HG03571 (cell line): ENCODE measurements at regions not wholly inside any gene's neighbourhood (a gene's known extent, or its start where the extent isn't known, plus 50 kb on each side); places are given as distances from the start of the nearest gene placed in this dataset.

ENCODE experiments used
- ATAC-seq: cut with Tn5 transposase; IDR thresholded peaks from one replicate; pipeline ENCODE4 v1.9.1; 2021; ENCODE audit not compliant: unreplicated experiment

DNA sequence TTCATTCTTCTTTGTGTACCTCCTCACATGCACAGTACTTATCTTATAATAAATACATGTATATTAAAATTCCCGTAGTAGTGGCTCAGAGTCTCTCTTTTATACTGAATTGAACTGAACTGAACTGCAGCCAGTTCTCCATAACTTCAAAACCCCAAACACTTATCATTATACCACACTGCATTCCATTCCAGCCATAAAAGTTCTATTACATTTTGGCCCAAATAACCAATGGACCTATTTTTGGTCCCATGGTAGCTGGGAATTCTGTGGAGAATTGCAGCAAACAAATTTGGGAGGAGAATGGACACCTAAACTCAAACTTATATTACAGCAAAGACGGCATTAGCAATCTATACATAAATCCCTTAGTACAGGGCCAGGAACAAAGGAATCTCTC is 86.6 kb upstream of the C1orf87 start:
- no peak for ATAC-seq

DNA sequence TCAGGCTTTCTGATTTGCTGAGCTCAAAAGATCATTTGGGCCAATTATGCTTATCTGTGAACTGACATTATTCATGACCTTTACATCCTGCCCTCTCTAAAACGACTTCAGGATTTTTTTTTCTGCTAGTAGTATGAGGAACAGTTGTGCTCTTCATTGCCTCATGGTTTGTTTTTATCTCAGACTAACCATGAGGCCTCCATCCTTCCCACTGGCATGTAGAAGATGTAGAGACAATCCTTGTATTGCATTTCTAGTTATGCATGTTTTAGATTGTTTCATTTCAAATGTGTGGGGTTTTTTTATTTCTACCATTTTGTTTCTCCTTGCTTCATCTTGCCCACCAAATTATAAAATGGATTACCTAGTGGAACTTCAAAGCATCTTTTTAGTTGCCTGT is 82.8 kb upstream of the C1orf87 start:
- no peak for ATAC-seq

DNA sequence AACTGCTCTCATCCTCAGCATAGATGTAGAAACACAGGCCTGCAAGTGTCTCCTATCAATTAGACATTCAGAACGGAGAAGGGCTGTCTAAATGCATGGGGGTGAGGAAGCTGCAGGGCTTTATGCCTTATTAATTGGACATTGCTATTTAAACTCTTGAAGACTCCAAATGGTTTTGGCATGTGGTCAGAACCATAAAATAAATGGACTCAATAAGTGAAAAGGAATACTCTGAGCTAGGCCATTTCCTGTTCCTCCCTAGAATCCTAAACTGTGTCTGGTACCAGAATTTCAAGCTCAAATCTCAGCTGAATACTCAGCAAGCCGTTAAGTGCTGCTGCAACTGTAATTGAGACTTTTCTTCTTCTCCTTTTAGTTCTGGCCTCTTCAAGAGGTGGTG is 80.4 kb upstream of the C1orf87 start:
- ATAC-seq = no peak

DNA sequence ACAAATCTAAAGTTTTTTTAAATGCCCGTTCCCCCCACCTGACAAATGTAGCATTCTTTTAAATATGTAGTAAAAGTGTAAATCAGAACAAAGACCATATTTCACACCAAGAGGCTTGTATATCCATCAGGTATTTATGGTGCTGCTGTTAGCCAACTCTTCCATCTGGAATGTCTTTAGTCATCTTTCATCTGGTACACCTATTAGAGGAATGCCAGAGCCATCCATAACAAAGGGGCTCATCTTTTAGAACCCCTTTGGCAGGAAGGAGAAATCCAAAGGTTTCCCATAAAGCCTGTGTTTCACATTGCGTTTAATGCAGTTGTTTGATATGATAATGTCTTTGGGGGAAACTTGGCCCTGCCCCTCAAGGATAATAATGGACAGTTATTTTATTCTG is 79.3 kb upstream of the C1orf87 start:
- no peak for ATAC-seq

DNA sequence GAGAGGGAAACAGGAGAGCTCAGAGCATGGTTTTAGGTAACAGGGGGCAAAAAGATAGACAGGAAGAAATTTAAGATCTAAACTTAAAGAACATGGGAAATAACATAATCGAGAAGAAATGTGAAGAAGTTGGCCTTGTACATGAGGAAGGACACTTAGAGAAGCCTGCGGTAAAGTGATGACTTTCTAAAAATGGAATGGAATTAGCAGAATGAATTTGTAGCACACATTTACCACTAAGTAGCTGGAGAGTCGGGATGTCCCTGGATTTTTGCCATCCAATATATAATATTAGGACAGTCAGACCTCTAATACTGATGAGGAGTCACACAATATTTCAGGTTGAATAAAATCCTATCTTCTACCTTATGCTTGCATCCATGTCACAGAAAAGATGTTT is 77.7 kb upstream of the C1orf87 start:
- no peak for ATAC-seq

- ATAC-seq = no peak
Observed at GRCh38 chr1:60149251-60149650, 75.7 kb upstream of the C1orf87 start.

- ATAC-seq = no peak
Observed at GRCh38 chr1:60146884-60147283, 73.3 kb upstream of the C1orf87 start.

GRCh38 chr1:60145771-60146170 is 72.2 kb upstream of the C1orf87 start:
- ATAC-seq = no peak

DNA sequence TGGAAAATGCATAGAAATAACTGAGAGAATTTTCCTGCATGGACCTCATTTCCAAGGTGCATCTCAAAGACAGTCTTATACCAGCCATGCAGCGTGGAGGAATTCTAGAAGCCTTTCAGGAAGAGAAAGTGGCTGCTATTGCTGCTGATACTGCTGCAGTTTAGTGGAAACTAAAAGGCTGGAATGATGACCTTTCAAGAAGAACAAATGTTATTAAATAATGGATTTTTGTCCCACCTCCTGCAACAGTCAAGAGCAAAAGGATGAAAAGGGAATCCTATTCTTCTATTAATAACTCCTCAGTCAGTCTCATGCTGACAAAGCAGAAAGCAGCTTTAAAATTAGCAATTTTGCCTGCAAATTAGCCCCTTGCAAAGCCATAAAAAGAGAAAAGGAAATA is 68.2 kb upstream of the C1orf87 start:
- no peak for ATAC-seq

GRCh38 chr1:60141276-60141675 is 67.7 kb upstream of the C1orf87 start:
- ATAC-seq = no peak

DNA sequence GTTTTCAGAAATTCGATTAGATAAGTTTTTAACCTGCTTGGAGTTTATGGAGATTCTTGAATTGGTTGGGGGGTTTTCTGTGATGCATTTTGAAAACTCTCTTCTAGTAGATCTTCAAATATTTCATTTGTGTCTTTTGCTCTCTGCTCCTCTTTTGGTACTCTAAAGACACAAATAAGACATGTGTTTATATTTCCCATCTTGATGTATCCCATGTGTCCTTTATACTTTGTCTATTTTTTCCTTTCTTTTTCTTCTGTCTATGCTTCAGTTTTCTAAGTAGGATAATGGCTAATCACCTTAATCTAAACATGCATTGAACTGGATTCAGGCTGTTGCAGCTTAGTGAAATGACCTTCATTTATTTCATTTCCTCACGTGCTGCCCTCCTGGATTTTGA is 63.8 kb upstream of the C1orf87 start:
- no peak for ATAC-seq

DNA sequence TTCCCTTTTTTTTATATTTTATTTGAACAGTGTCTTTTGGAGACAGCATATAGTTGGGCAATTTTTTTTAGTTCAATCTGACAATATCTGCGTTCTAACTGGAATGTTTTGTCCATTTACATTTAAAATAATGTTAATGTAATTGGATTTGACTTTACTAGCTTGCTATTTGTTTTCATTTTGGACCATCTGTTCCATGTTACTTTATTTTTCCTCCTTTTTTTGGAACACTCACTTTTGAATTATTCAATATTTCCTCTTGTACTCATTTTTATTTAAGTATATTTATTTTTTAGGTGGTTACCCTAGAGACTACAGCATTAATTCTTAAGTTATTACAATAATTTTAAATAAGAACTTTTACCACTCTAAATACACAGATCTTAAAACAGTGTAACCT is 62.8 kb upstream of the C1orf87 start:
- ATAC-seq = no peak

DNA sequence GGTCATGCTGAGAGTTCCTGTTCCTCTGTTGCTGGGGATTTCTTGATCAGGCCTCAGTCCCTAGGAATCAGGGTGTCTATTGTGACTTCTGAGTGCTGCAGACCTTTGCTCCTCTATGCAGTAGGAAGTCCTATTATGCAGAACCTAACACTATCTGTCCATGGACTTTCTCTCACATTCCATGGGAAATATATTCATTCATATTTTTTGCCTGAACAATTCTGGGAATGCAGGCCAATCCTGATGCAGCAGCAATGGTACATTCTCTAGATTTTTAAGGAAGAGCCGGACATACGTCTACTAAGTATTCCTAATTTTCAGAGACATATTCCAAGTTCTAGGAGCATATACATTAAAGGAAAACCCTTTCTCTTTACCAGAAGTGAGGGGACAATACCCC is 61.1 kb upstream of the C1orf87 start:
- ATAC-seq = no peak

DNA sequence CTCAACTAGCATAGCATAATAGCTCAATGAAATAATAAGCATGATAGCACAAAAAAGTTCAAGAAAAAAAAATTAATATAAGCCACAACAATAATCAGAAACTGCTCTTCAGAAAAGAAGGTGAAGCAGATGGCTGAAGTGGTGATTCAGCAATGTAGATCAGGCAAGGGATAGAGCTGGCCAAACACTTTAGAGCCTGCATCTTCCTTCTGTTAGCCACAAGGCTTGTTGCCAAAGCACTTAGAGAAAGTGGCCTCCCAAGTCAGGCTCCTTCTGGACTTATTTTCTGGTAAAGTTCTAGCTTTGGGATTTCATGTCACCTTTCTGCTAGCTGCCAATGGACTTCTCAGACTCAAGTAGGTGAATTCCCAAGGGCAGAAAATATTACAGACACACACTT is 60.3 kb upstream of the C1orf87 start:
- ATAC-seq = no peak

- no peak for ATAC-seq
Observed at GRCh38 chr1:60133000-60133673, 59.6 kb upstream of the C1orf87 start.

- no peak for ATAC-seq
Observed at GRCh38 chr1:60132108-60132507, 58.5 kb upstream of the C1orf87 start.

DNA sequence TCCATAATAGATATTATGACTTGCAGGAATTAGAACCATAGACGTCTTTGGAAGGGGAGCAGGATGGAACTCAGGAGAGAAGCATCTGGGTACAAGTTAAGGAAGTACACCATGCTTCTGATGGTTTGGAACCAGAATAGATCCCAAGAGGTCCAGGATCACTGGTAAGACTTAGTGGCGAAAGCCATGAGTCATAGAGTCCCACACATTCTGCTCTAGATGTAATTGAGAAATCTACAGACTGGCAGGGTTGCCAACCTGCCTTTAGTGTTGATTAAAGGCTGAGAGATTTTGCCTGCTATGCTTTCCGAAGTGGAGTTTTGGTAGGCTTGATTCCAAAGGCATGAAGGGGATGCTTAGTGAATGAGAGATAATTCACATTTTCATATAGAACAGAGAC is 57.1 kb upstream of the C1orf87 start:
- ATAC-seq = no peak

DNA sequence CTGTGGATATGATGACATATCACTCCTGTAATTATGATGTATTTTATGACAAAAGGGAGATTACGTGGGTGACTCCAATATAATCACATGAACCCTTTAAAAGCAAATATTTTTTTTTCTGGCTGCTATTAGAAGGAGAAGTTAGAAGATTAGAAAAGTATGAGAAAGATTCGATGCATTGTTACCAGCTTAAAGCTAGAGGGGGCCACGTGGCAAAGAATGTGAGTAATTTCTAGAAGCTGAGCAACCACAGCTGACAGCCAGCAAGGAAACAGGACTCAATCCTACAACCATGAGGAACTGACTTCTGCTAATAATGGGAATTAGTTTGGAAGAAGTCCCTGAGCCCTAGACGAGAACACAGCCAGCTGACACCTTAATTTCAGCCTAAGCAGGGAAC is 56.3 kb upstream of the C1orf87 start:
- ATAC-seq = no peak

DNA sequence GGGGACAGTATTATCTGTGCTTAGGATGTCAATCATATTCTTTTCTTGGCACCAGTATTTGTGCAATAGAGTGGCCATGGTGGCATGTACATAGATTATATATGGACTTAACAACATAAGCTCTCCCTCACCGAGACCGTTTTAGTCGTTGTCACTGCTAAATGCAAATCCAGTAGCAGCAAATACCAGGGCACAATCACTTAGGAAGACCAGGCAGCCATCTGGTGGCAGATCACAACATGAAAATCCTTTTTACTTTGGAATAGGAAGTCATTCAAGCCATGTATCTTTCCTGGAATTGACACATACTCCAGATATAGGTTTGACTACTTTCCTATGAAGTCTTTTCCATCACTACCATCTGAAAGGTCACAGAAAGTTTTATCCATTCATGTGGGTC is 53.2 kb upstream of the C1orf87 start:
- ATAC-seq = no peak
